Vagina (tissue), 2 donors: ENCODE measurements at regions not wholly inside any gene's neighbourhood (a gene's known extent, or its start where the extent isn't known, plus 50 kb on each side); places are given as distances from the start of the nearest gene placed in this dataset.

Experiments used
- CTCF ChIP-seq, 3 experiments: fragments of 450-650 bp in 2 of 3; fragments of 200-600 bp in 1 of 3; sonication (generic) in 1 of 3; IDR thresholded peaks; one replicate each; pipeline ENCODE4 v1.5.1; 2017 to 2019; ENCODE audit warnings: antibody characterized with exemption in 3 of 3, mild to moderate bottlenecking in 2 of 3, moderate library complexity in 2 of 3
- POLR2A ChIP-seq, 2 donors: fragments of 450-650 bp; IDR thresholded peaks; one replicate each; pipeline ENCODE4 v1.6.1; 2017; ENCODE audit warnings: antibody characterized with exemption in 2 of 2, mild to moderate bottlenecking in 2 of 2, moderate library complexity in 2 of 2
- POLR2AphosphoS5 ChIP-seq, 2 donors: sonication (generic); formaldehyde crosslinking; IDR thresholded peaks; one replicate each; pipeline ENCODE4 v1.9.0; 2017; ENCODE audit warnings: antibody characterized with exemption in 2 of 2, mild to moderate bottlenecking in 2 of 2, low read depth in 1 of 2; ENCODE audit not compliant: insufficient read depth in 1 of 2

DNA sequence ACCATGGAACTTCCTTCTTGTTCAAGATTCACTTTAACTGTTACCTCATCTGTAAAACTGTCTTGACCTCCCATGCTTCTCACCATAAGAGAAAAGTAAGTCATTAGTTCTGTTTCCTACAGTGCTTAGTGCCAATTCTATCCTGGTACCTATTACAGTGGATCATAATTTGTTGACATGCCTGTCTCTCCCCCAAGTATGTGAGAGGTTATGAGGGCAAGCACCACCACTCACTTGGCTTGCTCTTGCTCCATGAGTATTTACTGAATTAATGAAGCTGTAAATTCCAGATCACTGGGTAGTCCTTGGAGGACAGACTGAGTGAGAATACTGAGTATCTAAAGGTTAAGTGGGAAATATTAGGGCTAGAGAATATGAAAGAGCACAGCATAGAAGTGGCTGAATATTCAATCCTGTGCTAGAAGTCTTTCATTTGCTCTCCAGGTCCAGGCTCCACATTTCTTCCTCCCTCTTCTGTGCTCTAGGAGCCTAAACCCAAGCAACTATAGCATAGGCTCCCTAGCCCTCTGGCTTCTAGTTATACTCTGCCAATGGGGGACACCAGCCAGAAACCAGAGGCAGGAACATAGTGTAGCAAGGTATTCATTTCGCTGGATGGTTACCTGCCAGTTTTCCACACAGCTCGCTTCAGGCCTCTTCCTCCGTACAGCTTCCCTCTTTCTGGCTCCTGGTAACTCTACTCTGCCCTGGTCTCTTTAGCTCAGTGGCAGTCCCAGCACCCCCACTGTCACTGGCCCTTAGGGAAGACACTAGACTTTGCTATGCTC is 118.2 kb upstream of the SLC5A12 start:
- no peak for TF ChIP-seq CTCF (IDR thresholded peaks at IDR 0.05)
- TF ChIP-seq POLR2A (IDR thresholded peaks at IDR 0.05) = no peak
- no peak for TF ChIP-seq POLR2AphosphoS5 (IDR thresholded peaks at IDR 0.05; ENCODE audit: insufficient read depth in 1 of 2, low read depth in 1 of 2)
